ENCODE measurements at regions not wholly inside any gene's neighbourhood (a gene's known extent, or its start where the extent isn't known, plus 50 kb on each side); places are given as distances from the start of the nearest gene placed in this dataset.

DNA sequence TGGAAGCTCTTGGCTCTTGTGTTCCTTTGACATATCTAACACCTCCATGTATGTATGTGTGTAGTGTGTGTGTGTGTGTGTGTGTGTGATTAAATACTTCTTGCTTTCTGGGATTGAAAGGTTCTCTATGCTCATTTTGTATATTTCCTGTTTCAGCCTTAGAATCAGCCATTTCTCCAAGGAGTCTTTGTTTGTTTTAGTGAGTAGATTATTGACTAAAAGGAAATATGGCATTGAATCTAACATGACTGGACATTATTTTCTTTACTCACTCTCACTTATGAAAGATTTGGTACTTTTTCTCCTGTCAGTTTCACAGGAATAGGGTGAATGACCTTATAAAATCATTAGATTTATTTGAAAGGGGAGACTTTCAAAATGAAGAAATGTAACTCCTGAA lies 413.8 kb upstream of the SLC14A2 start:
- no peak for FAIRE-seq
- DNase-seq (ENCODE audit: insufficient read length, low spot score), result no peak
- TF ChIP-seq, protein P1, sequence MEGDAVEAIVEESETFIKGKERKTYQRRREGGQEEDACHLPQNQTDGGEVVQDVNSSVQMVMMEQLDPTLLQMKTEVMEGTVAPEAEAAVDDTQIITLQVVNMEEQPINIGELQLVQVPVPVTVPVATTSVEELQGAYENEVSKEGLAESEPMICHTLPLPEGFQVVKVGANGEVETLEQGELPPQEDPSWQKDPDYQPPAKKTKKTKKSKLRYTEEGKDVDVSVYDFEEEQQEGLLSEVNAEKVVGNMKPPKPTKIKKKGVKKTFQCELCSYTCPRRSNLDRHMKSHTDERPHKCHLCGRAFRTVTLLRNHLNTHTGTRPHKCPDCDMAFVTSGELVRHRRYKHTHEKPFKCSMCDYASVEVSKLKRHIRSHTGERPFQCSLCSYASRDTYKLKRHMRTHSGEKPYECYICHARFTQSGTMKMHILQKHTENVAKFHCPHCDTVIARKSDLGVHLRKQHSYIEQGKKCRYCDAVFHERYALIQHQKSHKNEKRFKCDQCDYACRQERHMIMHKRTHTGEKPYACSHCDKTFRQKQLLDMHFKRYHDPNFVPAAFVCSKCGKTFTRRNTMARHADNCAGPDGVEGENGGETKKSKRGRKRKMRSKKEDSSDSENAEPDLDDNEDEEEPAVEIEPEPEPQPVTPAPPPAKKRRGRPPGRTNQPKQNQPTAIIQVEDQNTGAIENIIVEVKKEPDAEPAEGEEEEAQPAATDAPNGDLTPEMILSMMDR (IDR thresholded peaks at IDR 0.05; ENCODE audit: insufficient read depth, missing control alignments), result no peak

GRCh38 chr18:45202061-45202460 lies 413.2 kb upstream of the SLC14A2 start:
- FAIRE-seq, result no peak
- TF ChIP-seq, protein P1 (IDR thresholded peaks at IDR 0.05; ENCODE audit: insufficient read depth, missing control alignments), result no peak
- DNase-seq (ENCODE audit: insufficient read length, low spot score), result no peak

DNA sequence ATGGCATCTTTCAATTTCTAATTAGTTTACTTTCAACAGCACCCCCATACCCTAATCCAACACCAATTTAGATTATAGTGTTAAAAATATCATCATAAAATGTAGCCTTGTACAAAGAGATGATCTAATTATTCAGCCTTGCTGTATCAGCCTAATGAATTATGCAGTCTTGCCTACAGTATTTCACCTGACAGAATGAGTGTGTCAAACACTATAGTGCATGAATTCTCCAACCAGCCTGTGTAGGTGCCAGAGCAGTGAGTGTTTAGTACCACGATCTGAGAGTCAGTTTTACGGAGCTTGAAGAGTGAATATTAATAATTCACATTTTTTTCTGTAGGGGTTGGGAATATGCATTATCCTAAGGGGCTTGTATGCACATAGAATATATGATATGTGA lies 411.6 kb upstream of the SLC14A2 start:
- TF ChIP-seq, protein P1 (IDR thresholded peaks at IDR 0.05; ENCODE audit: insufficient read depth, missing control alignments), result no peak
- DNase-seq (ENCODE audit: insufficient read length, low spot score) (no peak), FAIRE-seq (no peak)

- TF ChIP-seq, protein P1 (IDR thresholded peaks at IDR 0.05; ENCODE audit: insufficient read depth, missing control alignments), result no peak
- no peak for DNase-seq (ENCODE audit: insufficient read length, low spot score)
- FAIRE-seq, result no peak
Measured at GRCh38 chr18:45207328-45207727, 407.9 kb upstream of the SLC14A2 start.

DNA sequence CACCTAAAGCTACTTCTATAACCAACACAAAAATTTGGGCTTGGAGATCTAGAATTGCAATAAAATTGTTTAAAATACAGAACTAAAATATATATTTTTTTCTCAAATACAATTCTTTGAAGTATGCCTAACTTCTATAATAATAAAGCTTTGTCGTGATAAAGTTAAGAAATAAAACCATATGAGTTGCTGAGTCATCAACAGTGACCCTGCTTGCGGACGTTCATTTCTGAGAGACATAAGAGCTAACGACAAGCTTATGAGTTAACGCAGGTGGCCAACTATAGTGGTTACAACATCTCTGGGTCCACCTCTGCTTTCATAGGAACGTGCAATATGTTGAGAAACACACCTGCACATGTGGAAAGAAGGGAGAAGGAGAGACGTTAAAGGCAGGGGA lies 407.1 kb upstream of the SLC14A2 start:
- TF ChIP-seq, protein P1 (IDR thresholded peaks at IDR 0.05; ENCODE audit: insufficient read depth, missing control alignments), result no peak
- no peak for DNase-seq (ENCODE audit: insufficient read length, low spot score)
- FAIRE-seq, result no peak

DNA sequence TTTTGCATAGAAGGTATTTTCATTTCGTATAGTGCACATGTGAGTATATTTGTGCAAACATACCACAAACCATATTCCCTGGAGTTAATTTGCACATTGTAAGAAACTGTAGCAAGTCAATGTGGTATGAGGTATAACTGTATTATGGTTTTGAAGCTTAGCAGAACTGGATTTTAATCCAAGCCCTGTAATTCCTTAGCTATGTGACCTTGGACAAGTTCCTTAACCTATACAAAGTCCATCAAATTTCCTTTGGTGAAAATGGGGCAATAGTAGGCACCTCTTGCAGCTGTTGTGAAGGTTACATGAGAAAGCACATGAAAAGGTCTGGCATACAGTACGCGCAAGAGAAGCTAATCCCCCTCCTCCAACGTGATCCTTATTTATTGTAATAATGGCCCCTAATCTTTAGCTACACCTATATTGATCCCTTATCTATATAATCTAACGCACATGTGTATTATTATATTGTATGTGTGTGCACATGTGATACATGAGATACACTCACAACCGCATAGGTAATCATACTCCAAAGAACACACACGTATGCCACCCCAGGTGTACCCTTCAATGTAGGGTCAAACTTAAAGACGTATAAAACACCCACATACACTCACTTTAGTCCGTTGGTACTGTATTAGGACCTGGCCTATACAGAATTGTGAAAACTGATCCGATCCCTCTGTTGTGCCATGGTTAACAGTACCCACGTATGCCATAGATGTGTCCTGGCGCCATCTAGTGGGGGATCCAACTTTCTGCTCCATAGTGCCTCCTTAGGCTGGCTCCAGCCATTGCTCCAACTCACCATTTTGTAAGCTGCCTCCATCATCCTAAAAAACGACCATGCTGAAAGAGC lies 402.9 kb upstream of the SLC14A2 start:
- peak; percentile 21 for DNase-seq (ENCODE audit: insufficient read length, low spot score)
- TF ChIP-seq, protein P1 (IDR thresholded peaks at IDR 0.05; ENCODE audit: insufficient read depth, missing control alignments), result peak; percentile 97
- FAIRE-seq, result no peak

DNA sequence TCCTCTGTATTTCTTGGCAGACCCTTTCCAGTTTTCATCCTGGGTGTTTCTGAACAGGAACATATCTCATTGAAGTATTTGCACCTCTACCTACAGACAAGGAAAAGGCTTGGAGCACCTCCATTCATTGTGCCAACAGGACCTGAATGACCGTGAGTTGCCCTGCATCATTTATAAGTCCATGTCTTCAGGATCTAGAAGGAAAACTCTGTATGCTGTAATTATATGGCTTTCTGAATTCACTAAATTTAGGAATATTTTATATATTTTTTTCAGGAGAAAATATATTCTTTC lies 402.3 kb upstream of the SLC14A2 start:
- no peak for DNase-seq (ENCODE audit: insufficient read length, low spot score)
- no peak for FAIRE-seq

More for the DNA sequence above, 402.3 kb upstream of the SLC14A2 start:
- TF ChIP-seq, protein P1 (IDR thresholded peaks at IDR 0.05; ENCODE audit: insufficient read depth, missing control alignments), result no peak
